ENCODE measurements at regions not wholly inside any gene's neighbourhood (a gene's known extent, or its start where the extent isn't known, plus 50 kb on each side); places are given as distances from the start of the nearest gene placed in this dataset.

DNA sequence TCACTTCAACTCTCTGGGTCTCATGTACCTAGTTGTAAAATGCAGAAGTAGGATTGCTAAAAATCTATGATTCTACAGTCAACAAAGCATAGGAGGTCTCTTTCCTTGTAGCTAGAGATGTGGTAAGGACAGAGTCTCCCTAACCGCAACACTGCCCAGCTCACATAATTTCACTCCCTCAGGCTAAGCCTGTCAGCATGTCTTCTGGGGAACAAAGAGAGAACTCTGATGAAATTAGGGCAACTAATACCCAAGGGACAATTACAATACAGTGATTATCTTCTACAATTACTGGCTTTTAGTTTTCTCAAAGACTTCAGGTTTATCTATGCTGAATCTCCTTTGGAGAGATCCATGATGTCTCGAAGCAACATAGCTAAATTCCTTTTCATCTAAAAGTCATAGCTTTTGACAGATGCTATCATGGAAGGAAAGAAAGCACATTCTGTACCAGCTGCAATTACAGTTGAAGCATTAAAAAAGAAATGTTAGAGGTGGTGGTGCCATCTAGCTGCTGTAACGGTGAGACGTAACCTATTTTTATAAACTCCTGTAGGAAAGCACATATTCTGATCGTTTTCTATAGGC, 141.1 kb upstream of the TARS1 start:
- Histone ChIP-seq H3K27ac (ENCODE audit: low read length) (no peak overlapping the region), H3K4me3 (ENCODE audit: control insufficient read depth in 1 of 2, extremely low read depth in 1 of 2, low read length in 1 of 2) (no peak overlapping the region), H3K27me3 (replicated peaks in 1 of 2; ENCODE audit: control insufficient read depth in 2 of 2, extremely low read depth in 1 of 2, insufficient read depth in 2 of 2, low read length in 1 of 2) (no peaks in the 10 kb centered on the region), H3K36me3 (ENCODE audit: control insufficient read depth in 2 of 2, extremely low read depth in 1 of 2, insufficient read depth in 1 of 2, low read length in 1 of 2) (no peaks in the 10 kb centered on the region), H3K9me3 (no peaks in the 10 kb centered on the region), H3K4me1 (ENCODE audit: control insufficient read depth in 1 of 2, extremely low read depth in 1 of 2, insufficient read depth in 2 of 2, low read length in 2 of 2) (no peaks in the 10 kb centered on the region)
- Mint-ChIP-seq H3K36me3 (no peaks in the 10 kb centered on the region), H3K4me1 (peaks cover 0 to 6% (median 2%) of the 10 kb centered on the region in 3 donors), H3K4me3 (no peak overlapping the region), H3K27me3 (no peaks in the 10 kb centered on the region), H3K9me3 (no peaks in the 10 kb centered on the region), H3K27ac (no peak overlapping the region)
- no CpG with 5 or more reads among the region's 5 CpGs for WGBS (ENCODE audit: insufficient coverage)
- CTCF ChIA-PET, result no interaction called here
- POLR2A ChIA-PET, result no interaction called here
- ATAC-seq (replicated peaks in 1 of 4) (no peak), DNase-seq (no peak)

DNA sequence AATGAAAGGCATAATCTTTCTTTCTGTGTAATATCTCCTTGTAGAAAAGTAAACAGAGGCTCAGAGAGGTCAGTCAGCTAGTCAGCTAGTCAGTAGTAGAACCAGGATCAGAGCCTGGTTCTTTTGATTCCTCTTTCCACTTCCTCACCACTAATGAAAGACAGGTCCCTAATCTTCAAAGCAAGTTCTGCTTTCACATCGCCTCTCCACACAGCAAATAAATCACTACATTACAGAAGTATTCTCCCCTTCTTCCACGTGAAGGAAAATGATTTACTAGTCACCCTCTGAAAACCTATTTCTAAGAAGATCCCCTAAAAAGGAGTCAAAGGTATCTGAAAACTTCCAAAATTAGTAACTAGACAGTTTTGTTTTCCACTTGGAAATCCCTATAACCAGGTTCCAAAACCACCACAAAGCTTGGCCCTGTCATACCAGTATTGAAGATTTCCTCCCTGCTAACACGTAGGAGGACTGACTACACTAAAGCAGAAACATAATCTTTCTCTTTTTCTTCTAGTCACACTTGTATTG, 140.5 kb upstream of the TARS1 start:
- H3K27me3 Mint-ChIP-seq, result no peaks in the 10 kb centered on the region
- no peak overlapping the region for H3K4me3 Mint-ChIP-seq
- Histone ChIP-seq H3K4me1 (ENCODE audit: control insufficient read depth in 1 of 2, extremely low read depth in 1 of 2, insufficient read depth in 2 of 2, low read length in 2 of 2) (no peaks in the 10 kb centered on the region), H3K27ac (ENCODE audit: low read length) (no peak overlapping the region), H3K9me3 (no peaks in the 10 kb centered on the region), H3K4me3 (ENCODE audit: control insufficient read depth in 1 of 2, extremely low read depth in 1 of 2, low read length in 1 of 2) (no peak overlapping the region), H3K27me3 (replicated peaks in 1 of 2; ENCODE audit: control insufficient read depth in 2 of 2, extremely low read depth in 1 of 2, insufficient read depth in 2 of 2, low read length in 1 of 2) (no peaks in the 10 kb centered on the region), H3K36me3 (ENCODE audit: control insufficient read depth in 2 of 2, extremely low read depth in 1 of 2, insufficient read depth in 1 of 2, low read length in 1 of 2) (no peaks in the 10 kb centered on the region)
- H3K9me3 Mint-ChIP-seq, result no peaks in the 10 kb centered on the region
- CTCF ChIA-PET, result interaction anchor here in 1 of 2 donors (0.7 kb wide), 1 partner anchor 44 kb away, joined by 5 read pairs; no protein-coding TSS in a partner anchor
- POLR2A ChIA-PET, result no interaction called here
- H3K27ac Mint-ChIP-seq, result no peak overlapping the region
- DNase-seq, result no peak
- H3K4me1 Mint-ChIP-seq, result peaks cover 0 to 6% (median 2%) of the 10 kb centered on the region in 3 donors
- H3K36me3 Mint-ChIP-seq, result no peaks in the 10 kb centered on the region
- no peak for ATAC-seq (replicated peaks in 1 of 4)
- 0% methylated on average over 2 of the region's 3 CpGs for WGBS (ENCODE audit: insufficient coverage)

DNA sequence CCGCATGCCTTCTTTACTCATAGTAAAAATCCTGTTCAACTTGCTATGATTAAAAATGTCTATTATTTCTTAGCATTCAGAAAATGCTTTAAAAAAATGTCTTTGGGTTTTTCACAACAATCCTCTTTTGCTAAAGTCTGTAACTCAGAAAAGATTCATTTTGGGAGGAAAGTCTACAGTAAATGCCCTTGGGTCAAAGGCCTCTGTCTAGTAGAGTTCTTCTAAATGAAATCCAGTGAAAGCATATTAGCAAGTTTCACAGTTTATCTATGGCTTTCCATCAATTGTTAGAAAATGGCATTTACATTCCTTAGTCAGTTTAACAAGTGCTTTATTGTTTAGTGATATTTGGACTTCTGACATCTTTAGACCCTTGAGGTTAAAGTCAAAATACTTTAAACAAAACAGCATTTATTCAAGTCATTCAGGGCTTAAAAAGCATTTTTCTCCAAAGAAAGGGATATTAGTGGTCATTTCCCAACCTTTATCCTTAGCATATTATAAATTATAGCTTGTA, 137.1 kb upstream of the TARS1 start:
- Histone ChIP-seq H3K36me3 (ENCODE audit: control insufficient read depth in 2 of 2, extremely low read depth in 1 of 2, insufficient read depth in 1 of 2, low read length in 1 of 2) (no peaks in the 10 kb centered on the region), H3K4me1 (ENCODE audit: control insufficient read depth in 1 of 2, extremely low read depth in 1 of 2, insufficient read depth in 2 of 2, low read length in 2 of 2) (no peaks in the 10 kb centered on the region), H3K9me3 (no peaks in the 10 kb centered on the region), H3K27ac (ENCODE audit: low read length) (no peak overlapping the region), H3K27me3 (replicated peaks in 1 of 2; ENCODE audit: control insufficient read depth in 2 of 2, extremely low read depth in 1 of 2, insufficient read depth in 2 of 2, low read length in 1 of 2) (no peaks in the 10 kb centered on the region), H3K4me3 (ENCODE audit: control insufficient read depth in 1 of 2, extremely low read depth in 1 of 2, low read length in 1 of 2) (no peak overlapping the region)
- no peak overlapping the region for H3K27ac Mint-ChIP-seq
- no peak overlapping the region for H3K4me3 Mint-ChIP-seq
- H3K4me1 Mint-ChIP-seq, result peaks cover 0 to 6% (median 2%) of the 10 kb centered on the region in 3 donors
- H3K36me3 Mint-ChIP-seq, result no peaks in the 10 kb centered on the region
- no CpG with 5 or more reads among the region's 1 CpG for WGBS (ENCODE audit: insufficient coverage)
- DNase-seq, result no peak
- no peaks in the 10 kb centered on the region for H3K27me3 Mint-ChIP-seq
- ATAC-seq (replicated peaks in 1 of 4), result no peak
- ChIA-PET POLR2A (no interaction called here), CTCF (no interaction called here)
- H3K9me3 Mint-ChIP-seq, result peaks cover 0 to 4% (median 4%) of the 10 kb centered on the region in 3 donors

DNA sequence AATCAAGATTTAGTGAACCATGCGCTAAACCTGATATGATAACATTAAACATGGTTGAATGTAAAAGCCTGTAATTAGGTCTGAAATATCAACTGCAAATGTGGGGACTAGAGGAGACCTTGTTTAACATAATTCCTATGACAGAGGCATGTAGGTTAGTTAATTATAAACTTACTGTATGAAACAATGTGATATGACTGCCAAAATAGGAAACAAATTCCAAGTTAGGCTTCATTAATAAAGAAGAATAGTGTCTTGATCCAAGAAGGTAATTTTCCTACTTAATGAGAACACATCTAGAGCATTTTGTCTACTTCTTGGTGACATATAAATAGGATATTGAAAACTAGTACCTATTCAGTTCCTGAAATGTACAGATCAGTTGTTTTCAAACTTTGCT, 136.2 kb upstream of the TARS1 start:
- ChIA-PET POLR2A (no interaction called here), CTCF (no interaction called here)
- ATAC-seq (replicated peaks in 1 of 4), result no peak
- no peaks in the 10 kb centered on the region for H3K9me3 ChIP-seq
- H3K36me3 ChIP-seq (ENCODE audit: control insufficient read depth in 2 of 2, extremely low read depth in 1 of 2, insufficient read depth in 1 of 2, low read length in 1 of 2), result no peaks in the 10 kb centered on the region
- DNase-seq, result no peak
- no peaks in the 10 kb centered on the region for H3K36me3 Mint-ChIP-seq
- no peak overlapping the region for H3K27ac ChIP-seq (ENCODE audit: low read length)
- WGBS (ENCODE audit: insufficient coverage), result no CpG with 5 or more reads among the region's 1 CpG
- no peak overlapping the region for H3K27ac Mint-ChIP-seq
- peaks cover 0 to 1% of the 10 kb centered on the region in 2 donors for H3K27me3 Mint-ChIP-seq
- no peaks in the 10 kb centered on the region for H3K27me3 ChIP-seq (replicated peaks in 1 of 2; ENCODE audit: control insufficient read depth in 2 of 2, extremely low read depth in 1 of 2, insufficient read depth in 2 of 2, low read length in 1 of 2)
- no peak overlapping the region for H3K4me3 ChIP-seq (ENCODE audit: control insufficient read depth in 1 of 2, extremely low read depth in 1 of 2, low read length in 1 of 2)
- H3K4me1 ChIP-seq (ENCODE audit: control insufficient read depth in 1 of 2, extremely low read depth in 1 of 2, insufficient read depth in 2 of 2, low read length in 2 of 2), result no peaks in the 10 kb centered on the region
- H3K9me3 Mint-ChIP-seq, result peaks cover 0 to 4% (median 4%) of the 10 kb centered on the region in 3 donors
- H3K4me3 Mint-ChIP-seq, result no peak overlapping the region
- peaks cover 0 to 6% (median 2%) of the 10 kb centered on the region in 3 donors for H3K4me1 Mint-ChIP-seq

DNA sequence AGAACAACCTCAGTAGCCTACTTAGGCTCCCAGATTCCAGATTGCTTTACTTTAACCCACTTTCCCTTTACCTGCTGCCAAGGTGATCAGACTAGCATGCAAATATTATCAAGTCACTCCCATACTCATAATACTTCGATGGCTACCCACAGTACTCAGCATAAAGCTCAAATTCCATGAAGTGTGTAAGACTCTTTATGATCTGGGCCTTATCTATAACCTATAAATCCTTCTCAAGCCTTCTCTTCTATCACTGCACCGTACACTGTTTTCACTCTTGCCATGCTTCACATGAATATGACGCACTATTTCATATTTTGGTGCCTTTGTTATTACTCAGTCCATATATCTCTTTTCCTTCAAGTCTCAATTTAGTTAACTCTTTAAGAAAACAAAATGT, 135.2 kb upstream of the TARS1 start:
- ATAC-seq (replicated peaks in 1 of 4) (no peak), DNase-seq (no peak)
- Mint-ChIP-seq H3K4me1 (peaks cover 0 to 2% (median 0%) of the 10 kb centered on the region in 3 donors), H3K36me3 (no peaks in the 10 kb centered on the region), H3K27ac (no peak overlapping the region), H3K9me3 (peaks cover 0 to 4% (median 4%) of the 10 kb centered on the region in 3 donors), H3K27me3 (peaks cover 0 to 1% of the 10 kb centered on the region in 2 donors), H3K4me3 (no peak overlapping the region)
- no peaks in the 10 kb centered on the region for H3K9me3 ChIP-seq
- no peaks in the 10 kb centered on the region for H3K27me3 ChIP-seq (replicated peaks in 1 of 2; ENCODE audit: control insufficient read depth in 2 of 2, extremely low read depth in 1 of 2, insufficient read depth in 2 of 2, low read length in 1 of 2)
- H3K4me3 ChIP-seq (ENCODE audit: control insufficient read depth in 1 of 2, extremely low read depth in 1 of 2, low read length in 1 of 2), result no peak overlapping the region
- CTCF ChIA-PET, result no interaction called here
- POLR2A ChIA-PET, result no interaction called here
- H3K36me3 ChIP-seq (ENCODE audit: control insufficient read depth in 2 of 2, extremely low read depth in 1 of 2, insufficient read depth in 1 of 2, low read length in 1 of 2), result no peaks in the 10 kb centered on the region
- H3K27ac ChIP-seq (ENCODE audit: low read length), result no peak overlapping the region
- 29% methylated on average over 1 of the region's 3 CpGs for WGBS (ENCODE audit: insufficient coverage)
- H3K4me1 ChIP-seq (ENCODE audit: control insufficient read depth in 1 of 2, extremely low read depth in 1 of 2, insufficient read depth in 2 of 2, low read length in 2 of 2), result no peaks in the 10 kb centered on the region

DNA sequence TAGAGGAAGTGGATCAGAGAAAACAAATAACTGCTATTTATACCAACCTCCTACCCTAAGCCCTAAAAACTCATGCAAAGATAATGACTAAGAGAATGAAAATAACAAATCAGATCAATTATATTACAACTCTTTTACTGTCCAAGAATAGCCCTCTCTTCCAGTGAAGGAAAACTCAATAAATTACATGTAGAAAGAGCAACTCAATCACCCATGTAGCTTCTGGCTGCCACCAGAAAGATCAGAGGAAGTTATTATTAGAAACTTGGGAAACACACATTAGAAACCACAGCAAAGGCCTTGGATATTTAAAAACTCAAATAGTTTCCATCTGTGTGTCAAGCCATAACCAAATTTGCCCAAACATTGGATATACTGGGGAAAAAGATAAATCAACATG, 134.0 kb upstream of the TARS1 start:
- Mint-ChIP-seq H3K4me3 (no peak overlapping the region), H3K27me3 (peaks cover 0 to 1% of the 10 kb centered on the region in 2 donors), H3K36me3 (no peaks in the 10 kb centered on the region), H3K4me1 (no peaks in the 10 kb centered on the region), H3K9me3 (peaks cover 0 to 4% (median 4%) of the 10 kb centered on the region in 3 donors), H3K27ac (no peak overlapping the region)
- ChIA-PET CTCF (no interaction called here), POLR2A (no interaction called here)
- no peak for DNase-seq
- no peak for ATAC-seq (replicated peaks in 1 of 4)
- no peaks in the 10 kb centered on the region for H3K27me3 ChIP-seq (replicated peaks in 1 of 2; ENCODE audit: control insufficient read depth in 2 of 2, extremely low read depth in 1 of 2, insufficient read depth in 2 of 2, low read length in 1 of 2)
- H3K36me3 ChIP-seq (ENCODE audit: control insufficient read depth in 2 of 2, extremely low read depth in 1 of 2, insufficient read depth in 1 of 2, low read length in 1 of 2), result no peaks in the 10 kb centered on the region
- no peaks in the 10 kb centered on the region for H3K9me3 ChIP-seq
- H3K27ac ChIP-seq (ENCODE audit: low read length), result no peak overlapping the region
- no peaks in the 10 kb centered on the region for H3K4me1 ChIP-seq (ENCODE audit: control insufficient read depth in 1 of 2, extremely low read depth in 1 of 2, insufficient read depth in 2 of 2, low read length in 2 of 2)
- no peak overlapping the region for H3K4me3 ChIP-seq (ENCODE audit: control insufficient read depth in 1 of 2, extremely low read depth in 1 of 2, low read length in 1 of 2)

Measured in T-cell (primary cell).